ENCODE measurements at regions not wholly inside any gene's neighbourhood (a gene's known extent, or its start where the extent isn't known, plus 50 kb on each side); places are given as distances from the start of the nearest gene placed in this dataset.
"Not testable (repeated sequence)": the region's sequence is repeated elsewhere in the genome, so short reads cannot be mapped to it uniquely, and the experiment has no call there.

DNA sequence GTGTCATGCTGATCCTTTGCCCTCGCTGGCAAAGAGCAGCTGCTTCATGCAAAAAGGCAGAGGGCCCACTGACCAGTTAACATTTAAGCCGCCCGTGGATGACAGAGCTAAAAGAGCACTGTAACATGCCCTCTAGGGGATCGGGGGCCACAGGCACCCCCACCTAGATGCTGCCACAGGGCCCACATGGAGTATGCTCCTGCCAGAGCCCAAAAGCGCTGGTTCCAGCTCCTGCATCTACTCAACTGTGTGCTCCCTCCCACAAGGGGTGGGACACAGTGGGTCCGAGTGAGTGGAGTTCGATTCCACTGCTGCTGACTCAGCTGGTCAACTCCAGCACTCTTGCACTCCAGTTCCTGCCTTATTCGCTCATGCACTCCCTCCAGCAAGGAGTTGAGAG lies 199.8 kb upstream of the CNTNAP2 start:
- DNase-seq, result no peak

DNA sequence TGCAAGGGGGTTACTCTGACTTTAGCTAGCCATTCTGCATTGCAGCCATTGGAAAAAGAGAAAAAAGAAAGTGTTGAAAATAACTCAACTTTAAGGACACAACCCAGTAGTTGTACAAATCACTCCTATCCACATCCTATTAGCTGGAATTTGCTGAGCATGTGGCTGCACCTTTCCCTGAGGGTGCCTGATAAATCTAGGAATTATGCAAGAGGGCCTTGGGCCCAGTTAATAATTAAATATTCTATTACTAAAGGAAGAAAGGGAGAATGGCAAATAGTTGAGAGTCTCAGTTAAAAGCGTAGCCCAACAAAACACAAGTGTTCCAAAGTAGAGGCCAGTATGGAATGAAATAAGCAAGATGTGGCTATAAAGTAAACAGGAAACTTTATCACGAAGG lies 200.9 kb upstream of the CNTNAP2 start:
- DNase-seq, result no peak

DNA sequence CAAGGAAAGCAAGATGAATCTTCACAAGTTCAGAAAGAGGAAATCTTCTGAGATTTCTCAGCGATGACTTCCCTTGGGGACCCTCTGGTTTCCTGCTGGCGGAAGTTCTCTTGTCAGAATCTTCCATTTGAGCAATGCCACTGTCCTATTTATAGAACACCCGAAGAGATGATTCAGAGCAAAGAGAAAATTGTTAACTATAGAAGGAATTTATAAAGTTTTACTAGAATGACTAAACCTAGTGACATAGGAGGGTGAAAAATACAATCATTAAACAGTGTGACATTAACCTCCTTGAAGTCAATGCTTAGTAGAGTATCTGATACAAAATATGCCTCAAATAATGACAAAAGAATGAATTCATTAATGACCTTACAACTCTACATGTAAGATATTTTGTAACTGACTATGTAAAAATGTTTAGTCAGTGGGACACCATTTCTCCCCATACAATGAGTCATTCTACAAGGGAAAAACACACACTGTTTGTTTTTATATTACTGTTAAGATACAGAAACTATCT lies 206.5 kb upstream of the CNTNAP2 start:
- no peak for DNase-seq

DNA sequence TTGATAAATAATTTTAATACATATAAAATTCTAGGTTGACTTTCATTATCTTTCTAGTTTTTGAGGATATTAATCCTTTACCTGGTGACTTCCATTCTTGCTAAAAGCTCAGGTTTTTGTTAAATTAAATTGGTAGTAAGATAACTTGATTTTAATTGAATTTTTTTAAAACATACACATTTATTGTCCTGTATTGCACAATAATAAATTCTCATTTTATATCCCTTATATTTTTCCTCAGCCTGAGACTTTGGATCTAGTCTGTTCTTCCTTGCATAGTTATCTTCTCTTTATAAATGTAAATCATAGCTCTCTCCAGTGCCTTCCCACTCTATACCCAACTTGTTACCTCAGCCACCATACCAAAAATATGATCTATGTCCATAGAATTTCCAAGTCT lies 212.9 kb upstream of the CNTNAP2 start:
- no peak for DNase-seq

DNA sequence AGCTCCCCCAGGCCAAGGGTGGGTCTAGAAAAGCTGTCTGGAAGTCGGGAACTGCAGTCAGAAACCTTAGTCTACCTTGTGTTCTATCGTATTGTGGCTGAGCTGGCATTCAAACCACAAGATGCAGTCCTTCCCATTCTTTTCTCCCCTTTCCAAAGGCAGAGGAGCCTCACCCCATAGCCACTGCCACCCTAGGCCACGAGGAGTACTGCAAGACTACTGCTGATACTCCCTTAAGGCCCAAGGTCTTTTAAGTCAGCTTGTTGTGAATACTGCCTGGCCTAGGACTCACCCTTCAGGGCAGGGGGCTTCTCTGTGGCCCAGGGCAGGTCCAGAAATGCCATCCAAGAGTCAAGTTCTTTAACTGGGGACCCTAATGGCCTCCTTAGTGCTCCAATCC lies 214.5 kb upstream of the CNTNAP2 start:
- DNase-seq, result no peak

DNA sequence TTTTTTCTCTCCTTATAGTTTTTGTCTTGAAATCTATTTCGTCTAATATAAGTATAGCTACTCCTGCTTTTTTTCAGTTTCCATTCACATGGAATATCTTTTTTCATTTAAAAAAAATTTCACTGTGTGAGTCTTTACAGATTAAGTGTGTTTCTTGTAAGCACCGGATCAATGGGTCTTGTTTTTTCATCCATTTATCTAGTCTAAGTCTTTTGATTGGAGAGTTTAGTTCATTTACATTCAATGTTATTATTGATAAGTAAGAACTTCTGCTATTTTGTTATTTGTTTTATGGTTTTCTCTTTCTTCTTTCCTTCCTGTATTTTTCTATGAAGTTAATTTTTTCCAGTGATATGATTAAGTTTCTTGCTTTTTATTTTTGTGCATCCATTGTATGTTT lies 216.7 kb upstream of the CNTNAP2 start:
- DNase-seq, result no peak

DNA sequence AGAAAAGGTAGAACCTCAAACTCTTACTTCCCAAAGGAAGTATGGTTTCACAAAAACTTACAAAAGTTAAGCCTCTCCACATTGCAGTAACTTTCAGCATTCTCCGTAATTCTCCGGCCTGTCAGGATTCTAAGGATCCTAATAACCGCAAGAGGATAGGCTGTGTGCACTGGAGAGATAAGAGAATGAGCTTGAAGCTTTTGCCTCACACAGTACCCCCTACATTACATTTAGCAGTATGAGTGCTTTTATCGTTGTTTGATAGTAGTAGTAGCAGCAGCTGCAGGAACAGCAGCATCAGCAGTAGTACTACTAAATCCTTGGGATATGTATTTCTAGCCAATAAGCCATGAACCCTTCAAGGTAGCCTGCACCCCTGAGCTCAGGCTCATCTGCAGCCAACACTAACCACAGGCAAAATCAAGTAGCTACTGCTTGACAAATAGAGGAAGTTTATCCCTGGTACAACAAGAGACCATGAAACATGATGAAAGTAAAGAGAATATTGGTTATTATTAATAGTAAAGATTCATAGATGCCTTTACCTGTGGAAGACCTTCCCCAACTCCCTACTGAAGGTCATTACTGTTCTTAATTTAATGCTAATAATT lies 222.6 kb upstream of the CNTNAP2 start:
- DNase-seq, result no peak

DNA sequence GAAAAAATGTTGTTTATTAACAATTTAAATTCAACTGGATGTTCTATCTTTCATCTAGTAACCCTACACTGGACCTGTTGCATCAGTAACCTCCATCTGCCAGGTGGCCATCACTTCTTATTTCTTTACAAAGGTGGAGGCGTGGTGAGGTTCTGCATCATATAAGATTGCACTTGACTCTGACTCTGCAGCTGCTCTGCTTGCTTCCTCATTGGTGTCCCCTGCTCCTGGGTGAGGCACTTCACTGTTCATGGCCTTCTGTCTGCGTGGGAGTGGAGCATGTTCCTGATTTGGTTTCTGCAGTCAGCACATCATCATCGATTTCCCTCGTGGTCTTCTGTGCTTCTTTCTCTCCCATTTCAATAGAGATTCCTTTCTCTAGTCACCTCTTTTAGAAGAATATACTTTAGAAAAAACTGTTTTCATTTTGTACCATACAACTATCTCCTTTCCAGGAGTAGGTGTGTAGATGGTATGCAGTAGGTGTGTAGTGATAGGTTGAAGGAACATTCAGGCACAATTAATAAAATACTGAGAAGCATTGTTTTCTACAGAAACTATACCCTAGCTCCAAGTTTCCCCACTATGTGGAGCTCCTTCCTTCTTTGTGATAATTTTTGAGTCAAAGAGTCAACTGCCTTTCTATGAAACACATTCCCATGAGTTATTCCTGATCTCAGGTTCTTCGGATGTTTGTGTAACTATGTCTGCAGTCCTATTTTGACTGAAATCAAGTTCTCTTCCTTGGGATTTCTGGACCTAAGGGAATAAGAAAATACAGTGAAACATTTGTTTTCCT lies 231.7 kb upstream of the CNTNAP2 start:
- no peak for DNase-seq

DNA sequence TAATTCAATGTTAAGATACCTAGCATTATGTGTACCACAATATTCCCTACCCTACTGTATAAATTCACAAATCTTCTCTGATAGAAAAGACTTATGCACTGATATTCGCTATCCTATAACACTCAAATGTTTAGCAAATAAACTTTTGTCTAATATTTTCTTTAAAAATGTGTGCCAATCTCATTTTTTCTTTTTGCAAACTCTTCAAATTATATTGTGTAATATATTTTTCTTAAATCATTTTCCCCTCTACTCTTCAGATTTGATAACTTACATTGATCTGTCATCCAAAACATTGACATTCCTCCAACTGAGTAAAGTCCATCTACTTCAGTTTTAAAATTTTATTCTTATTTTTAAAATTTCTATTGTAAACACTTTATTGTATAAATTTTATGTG lies 240.2 kb upstream of the CNTNAP2 start:
- DNase-seq, result no peak

DNA sequence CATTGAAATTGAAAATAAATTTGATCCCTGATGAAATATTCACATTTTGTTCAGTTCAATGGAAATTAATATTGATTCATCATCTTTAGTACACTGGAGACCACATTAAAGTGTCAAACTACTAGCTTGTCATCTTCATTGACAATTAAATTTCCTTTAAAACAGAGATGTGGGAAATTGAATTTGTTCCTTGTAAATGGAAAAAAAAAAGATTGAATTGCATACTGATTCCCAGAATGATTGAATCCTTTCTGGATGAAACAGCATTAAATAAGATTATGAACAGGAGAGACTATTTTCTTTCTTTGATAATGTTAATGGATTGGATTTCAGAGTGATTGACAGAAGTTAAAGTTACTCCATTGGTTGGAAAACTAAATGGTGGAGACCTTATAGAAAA lies 241.3 kb upstream of the CNTNAP2 start:
- DNase-seq, result no peak

DNA sequence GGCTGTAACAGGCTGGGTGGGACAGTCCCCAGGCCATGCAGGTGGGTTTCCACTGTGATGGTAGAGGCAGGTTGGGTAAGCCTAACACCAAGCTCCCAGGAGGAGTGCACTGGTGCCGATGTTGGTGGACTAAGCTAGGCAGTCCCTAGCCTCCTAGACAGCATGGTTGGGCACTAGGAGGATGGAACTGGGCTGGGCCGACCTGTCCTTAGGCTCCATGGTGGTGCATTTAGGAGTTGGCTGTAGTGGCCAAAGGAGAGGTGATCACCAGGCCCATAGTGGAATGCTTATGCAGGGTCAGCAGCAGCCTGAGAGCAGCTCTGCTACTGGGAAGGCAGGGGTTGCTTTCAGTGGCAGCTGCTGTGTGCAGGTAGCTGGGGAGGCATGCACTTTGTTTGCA lies 247.7 kb upstream of the CNTNAP2 start:
- DNase-seq, result no peak

DNA sequence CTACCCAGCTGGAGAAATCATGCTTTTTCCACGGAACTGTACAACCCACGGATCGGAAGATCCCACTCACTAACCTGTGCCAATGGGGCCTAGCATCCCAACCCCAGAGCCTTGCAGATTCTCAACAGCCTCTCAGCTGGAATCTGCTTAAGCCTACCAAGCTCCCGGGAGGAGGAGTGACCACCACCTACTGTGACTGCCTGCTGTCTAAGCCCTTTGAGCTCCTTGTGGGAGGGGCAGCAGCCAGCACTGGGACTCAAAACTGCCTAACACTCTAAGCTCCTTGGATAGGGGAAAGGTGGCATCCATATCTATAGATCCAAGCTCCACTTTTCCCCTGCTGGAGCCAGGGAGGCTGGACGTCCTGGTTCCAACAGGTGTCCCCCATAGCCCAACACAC lies 254.4 kb upstream of the CNTNAP2 start:
- DNase-seq, result no peak

DNA sequence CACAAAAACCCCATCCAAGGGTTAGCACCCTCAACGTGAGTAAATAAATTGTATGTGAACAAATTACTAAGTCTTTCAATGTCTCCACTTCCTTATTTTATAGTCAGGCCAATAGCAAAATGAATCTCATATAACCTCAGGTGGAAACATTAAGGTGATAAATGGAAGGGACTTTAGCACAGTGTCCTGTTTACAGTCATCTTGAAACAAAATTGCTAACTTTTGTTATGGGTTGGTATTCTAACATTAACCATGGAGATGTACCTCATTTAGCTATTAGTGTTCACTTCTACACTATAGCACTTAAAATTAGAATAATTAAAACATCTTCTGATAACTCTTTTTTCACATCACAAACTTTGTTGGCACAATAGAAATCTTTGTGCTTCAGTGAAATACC lies 255.8 kb upstream of the CNTNAP2 start:
- no peak for DNase-seq

DNA sequence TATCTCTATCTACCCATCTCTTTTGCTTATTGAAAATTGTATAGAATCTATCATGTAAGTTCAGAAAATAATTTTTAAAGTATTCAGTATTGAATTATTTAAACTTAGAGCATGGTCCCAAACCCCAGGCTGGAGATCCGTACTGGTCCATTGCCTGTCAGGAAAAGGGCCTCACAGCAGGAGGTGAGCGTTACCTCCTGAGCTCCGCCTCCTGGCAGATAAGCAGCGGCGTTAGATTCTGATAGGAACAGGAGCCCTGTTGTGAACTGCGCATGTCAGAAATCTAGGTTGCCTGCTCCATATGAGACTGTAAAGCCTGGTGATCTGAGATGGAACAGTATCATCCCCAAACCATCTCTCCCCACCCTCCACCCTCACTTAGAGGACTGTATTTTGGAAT lies 266.0 kb upstream of the CNTNAP2 start:
- DNase-seq, result no peak

DNA sequence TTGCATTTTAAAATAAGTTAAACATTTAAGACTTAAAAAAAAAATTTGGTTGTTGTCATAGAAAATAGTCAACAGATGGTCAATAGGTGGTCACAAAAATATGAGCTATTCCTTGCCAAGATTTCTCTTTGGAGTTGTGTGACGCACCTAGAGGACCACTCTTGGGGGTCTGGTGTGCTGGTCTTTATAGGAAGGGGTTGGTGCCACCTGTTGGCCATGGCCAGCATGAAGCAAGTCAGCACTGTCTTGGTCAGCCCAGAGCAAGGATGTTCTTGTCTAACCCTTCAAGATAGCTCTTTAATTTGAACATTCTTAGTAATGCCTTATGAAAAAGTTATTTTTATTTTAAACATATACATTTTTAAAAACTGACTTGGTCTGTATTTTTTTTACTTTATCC lies 267.9 kb upstream of the CNTNAP2 start:
- no peak for DNase-seq

DNA sequence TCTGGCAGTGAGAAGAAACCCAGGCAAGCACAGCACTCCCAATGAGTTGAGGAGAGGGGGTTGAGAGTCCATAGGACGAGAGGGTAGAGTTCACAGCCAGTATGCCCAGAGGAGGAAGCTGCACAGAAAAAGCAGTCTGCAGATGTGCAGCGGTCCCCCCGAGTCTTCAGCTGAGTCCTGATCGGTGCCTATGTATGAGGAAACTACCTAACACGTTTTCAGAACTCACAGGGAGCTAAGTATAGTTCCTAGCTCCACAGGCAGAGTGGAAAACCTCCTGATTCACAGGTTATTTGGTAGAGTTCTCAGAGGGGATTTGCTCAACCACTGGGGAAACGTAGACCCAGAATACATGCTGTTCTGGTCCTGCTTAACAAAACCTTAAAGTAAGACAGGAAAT lies 271.3 kb upstream of the CNTNAP2 start:
- DNase-seq, result no peak

DNA sequence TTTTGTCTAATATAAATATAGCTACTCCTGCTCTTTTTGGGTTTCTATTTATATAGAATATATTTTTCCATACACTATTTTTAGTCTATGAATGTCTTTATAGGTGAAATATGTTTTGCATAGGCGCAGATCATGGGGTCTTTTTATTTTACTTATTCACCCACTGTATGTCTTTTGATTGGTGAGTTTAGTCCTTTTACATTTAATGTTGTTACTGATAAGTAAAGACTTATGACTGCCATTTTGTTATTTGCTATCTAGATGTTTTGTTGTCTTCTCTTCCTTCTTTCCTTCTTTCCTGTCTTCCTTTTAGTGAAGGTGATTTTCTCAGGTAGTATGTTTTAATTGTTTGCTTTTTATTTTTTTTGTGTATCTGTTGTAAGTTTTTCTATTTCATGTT lies 276.8 kb upstream of the CNTNAP2 start:
- DNase-seq, result no peak

DNA sequence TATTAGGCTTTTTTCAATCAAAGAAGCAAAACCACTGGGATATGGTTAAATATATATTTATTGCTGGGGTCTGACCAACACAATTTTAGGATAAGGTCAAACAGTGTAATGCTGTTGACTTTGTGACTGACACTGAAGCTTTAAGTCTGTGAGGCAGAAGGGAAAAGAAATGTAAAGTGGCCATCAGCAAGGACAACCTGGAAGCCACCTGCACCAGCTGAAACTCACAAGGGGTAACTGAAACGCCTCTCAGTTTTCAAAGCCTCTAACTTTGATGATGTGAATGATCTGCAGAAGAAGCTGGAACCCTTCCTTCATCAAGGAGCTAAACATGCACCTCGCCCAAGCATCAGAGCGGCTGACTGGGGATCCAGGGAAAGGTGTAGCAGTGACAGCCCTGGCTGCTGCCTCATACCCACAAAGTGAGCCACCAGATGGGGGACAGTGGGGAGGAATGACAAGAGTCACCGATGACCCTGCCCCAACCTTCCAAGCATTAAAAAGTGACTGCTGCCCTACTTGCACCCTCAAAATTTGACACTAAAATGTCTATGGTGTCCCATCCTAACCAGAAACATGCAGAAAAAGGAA lies 284.9 kb upstream of the CNTNAP2 start:
- no peak for DNase-seq

DNA sequence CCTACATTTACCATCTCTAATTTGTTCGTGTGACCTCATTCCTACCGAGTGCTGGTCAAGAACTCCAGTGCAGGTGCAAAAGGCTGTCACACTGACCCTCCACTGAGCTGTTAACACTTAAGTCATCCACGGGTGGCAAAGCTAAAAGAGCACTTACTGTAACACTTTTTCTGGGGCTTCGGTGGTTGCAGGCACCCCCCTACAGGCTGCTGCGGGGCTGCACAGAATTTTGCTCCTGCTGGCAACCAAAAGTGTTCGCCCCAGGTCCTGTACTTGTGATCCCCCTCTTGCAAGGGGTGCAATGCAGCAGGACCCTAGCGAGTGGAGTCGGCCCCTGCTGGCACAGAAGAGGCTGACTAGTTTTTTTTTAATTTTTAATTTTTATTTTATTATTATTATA lies 298.9 kb upstream of the CNTNAP2 start:
- no peak for DNase-seq

DNA sequence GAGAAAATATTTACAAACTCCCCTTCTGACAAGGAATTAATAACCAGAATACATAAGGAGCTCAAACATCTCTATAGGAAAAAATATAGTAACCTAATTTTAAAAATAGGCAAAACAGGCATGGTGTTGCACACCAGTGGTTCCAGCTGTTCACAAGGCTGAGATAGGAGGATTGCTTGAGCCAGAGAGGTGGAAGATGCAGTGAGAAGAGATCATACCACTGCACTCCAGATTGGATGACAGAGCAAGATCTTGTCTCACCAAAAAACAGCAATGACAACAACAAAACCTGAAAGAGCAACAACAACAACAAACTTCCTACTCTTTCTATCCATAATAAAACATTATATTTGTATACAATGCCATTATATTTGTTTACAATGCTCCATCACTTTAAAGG lies 304.4 kb upstream of the CNTNAP2 start:
- DNase-seq, result no peak

DNA sequence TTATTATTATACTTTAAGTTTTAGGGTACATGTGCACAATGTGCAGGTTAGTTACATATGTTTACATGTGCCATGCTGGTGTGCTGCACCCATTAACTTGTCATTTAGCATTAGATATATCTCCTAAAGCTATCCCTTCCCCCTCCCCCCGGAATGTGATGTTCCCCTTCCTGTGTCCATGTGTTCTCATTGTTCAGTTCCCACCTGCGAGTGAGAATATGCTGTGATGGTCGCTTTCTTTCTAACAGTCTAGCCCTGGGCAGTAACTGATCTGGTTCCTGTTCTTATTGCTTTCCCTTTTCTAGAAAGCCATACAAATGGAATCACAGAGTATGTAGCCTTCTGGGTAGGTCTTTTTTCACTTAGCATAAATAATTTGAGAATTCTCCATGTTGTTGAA lies 311.1 kb upstream of the CNTNAP2 start:
- not testable (repeated sequence) for DNase-seq

DNA sequence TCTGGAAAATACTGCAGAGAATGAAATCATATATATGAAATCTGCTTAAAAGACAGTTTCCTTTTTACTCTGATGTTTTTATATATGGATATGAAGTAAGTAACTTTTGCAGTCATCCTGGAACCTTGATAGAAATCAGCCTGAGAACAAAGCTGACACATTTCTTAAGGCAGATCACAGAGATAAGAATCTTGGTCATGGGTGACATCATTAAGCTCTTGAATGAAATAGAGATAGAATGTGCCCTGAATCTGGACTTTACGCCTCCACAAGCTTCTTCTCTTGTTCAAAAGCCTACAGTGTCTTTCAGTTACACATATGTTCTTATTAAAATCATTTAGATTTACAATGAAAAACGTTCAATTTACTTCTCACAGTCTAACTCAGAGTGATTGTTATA lies 319.1 kb upstream of the CNTNAP2 start:
- no peak for DNase-seq

DNA sequence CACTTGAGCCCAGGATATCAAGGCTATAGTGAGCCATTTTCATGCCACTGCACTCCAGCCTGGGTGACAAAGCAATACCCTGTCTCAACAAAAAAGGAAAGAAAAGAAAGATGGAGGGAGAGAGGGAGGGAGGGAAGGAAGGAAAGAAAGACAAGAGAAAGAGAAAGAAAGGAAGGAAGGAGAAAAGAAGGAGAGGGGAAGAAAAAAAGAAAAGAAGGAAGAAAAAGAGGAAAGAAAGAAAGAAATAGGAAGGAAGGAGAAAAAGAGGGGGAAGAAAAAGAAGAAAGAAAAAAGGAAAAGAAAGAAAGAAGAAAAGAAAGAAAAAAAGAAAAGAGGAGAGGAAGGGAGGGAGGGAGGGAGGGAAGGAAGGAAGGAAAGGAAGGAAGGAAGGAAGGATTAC lies 321.5 kb upstream of the CNTNAP2 start:
- DNase-seq, result no peak

Measured in activated CD4-positive, CD25-positive, alpha-beta regulatory T cell (primary cell).